ENCODE measurements at regions not wholly inside any gene's neighbourhood (a gene's known extent, or its start where the extent isn't known, plus 50 kb on each side); places are given as distances from the start of the nearest gene placed in this dataset.

- TF ChIP-seq CTCF (conservative IDR thresholded peaks at IDR 0.05; ENCODE audit: low read length) = no peak
- DNase-seq (ENCODE audit: low read depth) = no peak
- no peak overlapping the region for H3K4me3 ChIP-seq (ENCODE audit: low read length)
Measured at GRCh38 chr2:128631698-128632500, 313.2 kb upstream of the HS6ST1 start.

GRCh38 chr2:128632501-128632800 lies 313.8 kb upstream of the HS6ST1 start:
- H3K4me3 ChIP-seq (ENCODE audit: low read length) = no peak overlapping the region
- DNase-seq (ENCODE audit: low read depth) = no peak
- no peak for TF ChIP-seq CTCF (conservative IDR thresholded peaks at IDR 0.05; ENCODE audit: low read length)

- TF ChIP-seq CTCF (conservative IDR thresholded peaks at IDR 0.05; ENCODE audit: low read length) = no peak
- DNase-seq (ENCODE audit: low read depth) = peak; percentile 35
Measured at GRCh38 chr2:128633501-128633900, 314.8 kb upstream of the HS6ST1 start.

GRCh38 chr2:128635361-128635900 lies 316.8 kb upstream of the HS6ST1 start:
- no peak for DNase-seq (ENCODE audit: low read depth)
- H3K4me3 ChIP-seq (ENCODE audit: low read length) = no peak overlapping the region
- no peak for TF ChIP-seq CTCF (conservative IDR thresholded peaks at IDR 0.05; ENCODE audit: low read length)

More at GRCh38 chr2:128633501-128633900, 314.8 kb upstream of the HS6ST1 start:
- H3K4me3 ChIP-seq (ENCODE audit: low read length) = no peak overlapping the region

GRCh38 chr2:128636802-128637147 lies 318.1 kb upstream of the HS6ST1 start:
- no peak for TF ChIP-seq CTCF (conservative IDR thresholded peaks at IDR 0.05; ENCODE audit: low read length)
- no peak for DNase-seq (ENCODE audit: low read depth)
- no peak overlapping the region for H3K4me3 ChIP-seq (ENCODE audit: low read length)

GRCh38 chr2:128637481-128638155 lies 318.9 kb upstream of the HS6ST1 start:
- DNase-seq (ENCODE audit: low read depth) = no peak
- H3K4me3 ChIP-seq (ENCODE audit: low read length) = no peak overlapping the region
- no peak for TF ChIP-seq CTCF (conservative IDR thresholded peaks at IDR 0.05; ENCODE audit: low read length)

Measured in AG10803 (cell line).